HS-5 (cell line): ENCODE measurements at regions not wholly inside any gene's neighbourhood (a gene's known extent, or its start where the extent isn't known, plus 50 kb on each side); places are given as distances from the start of the nearest gene placed in this dataset.
A peak's percentile ranks its signal among the peaks of the same experiment; 100 is the strongest.
"Not testable (repeated sequence)": the region's sequence is repeated elsewhere in the genome, so short reads cannot be mapped to it uniquely, and the experiment has no call there.

Experiments used
- DNase-seq: peaks from one replicate; pipeline ENCODE4 v3.0.0-alpha.2; 2012; ENCODE audit warnings: low read depth

GRCh38 chr3:35275768-35276167 is 363.6 kb upstream of the ARPP21 start:
- no peak for DNase-seq

- no peak for DNase-seq
Observed at GRCh38 chr3:35276568-35276967, 362.8 kb upstream of the ARPP21 start.

GRCh38 chr3:35291471-35292236 is 347.7 kb upstream of the ARPP21 start:
- DNase-seq = no peak

GRCh38 chr3:35292568-35292967 is 346.8 kb upstream of the ARPP21 start:
- no peak for DNase-seq

DNA sequence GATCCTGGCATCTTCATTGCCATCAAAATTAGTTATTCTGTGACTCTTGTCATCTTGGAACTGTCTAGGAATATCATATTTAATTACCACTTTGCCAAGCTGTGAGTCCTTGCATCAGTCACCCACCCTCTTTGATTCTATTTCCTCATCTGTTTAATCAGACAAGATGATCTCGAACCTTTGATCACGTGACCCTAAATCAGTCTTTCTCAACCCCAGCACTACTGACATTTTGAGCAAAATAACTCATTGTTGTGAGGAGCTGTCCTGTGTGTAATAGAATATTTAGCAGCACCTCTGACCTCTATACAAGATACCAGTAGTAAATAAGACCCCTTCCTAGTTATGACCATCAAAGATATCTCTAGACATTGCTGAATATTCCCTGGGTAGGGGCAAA is 343.4 kb upstream of the ARPP21 start:
- DNase-seq = no peak

DNA sequence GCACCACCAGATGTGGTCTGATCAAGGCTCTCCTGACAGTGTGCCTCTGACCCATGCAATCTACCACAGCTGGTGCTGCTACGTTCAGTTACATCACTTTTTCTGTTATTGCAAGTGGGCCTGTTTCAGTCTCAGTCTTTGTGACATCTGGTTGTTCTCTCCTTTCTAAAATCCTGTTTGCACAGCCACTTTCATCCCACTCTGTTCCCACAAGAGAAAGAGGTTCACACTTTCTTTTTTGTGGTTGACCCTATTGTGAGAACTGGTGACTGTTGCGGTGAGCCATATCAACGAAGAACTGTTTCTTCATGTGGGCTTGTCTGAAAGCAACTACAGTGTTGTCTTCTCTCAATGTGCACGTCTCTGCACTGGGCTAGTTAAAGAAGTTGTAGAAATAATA is 342.8 kb upstream of the ARPP21 start:
- DNase-seq = no peak

DNA sequence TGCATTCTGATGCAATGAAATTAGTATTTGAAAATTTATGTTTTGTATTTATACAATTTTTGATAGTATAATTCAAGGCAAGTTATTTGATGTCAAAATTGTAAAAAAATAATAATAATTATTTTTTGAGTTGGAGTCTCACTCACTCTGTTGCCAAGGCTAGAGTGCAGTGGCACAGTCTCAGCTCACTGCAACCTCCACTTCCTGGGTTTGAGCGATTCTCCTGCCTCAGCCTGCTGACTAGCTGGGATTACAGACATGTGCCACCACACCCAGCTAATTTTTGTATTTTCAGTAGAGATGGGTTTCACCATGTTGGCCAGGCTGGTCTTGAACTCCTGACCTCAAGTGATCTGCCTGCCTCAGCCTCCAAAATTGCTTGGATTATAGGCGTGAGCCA is 342.4 kb upstream of the ARPP21 start:
- not testable (repeated sequence) for DNase-seq

- DNase-seq = no peak
Observed at GRCh38 chr3:35305406-35305805, 333.9 kb upstream of the ARPP21 start.

- DNase-seq = no peak
Observed at GRCh38 chr3:35307296-35307695, 332.0 kb upstream of the ARPP21 start.

DNA sequence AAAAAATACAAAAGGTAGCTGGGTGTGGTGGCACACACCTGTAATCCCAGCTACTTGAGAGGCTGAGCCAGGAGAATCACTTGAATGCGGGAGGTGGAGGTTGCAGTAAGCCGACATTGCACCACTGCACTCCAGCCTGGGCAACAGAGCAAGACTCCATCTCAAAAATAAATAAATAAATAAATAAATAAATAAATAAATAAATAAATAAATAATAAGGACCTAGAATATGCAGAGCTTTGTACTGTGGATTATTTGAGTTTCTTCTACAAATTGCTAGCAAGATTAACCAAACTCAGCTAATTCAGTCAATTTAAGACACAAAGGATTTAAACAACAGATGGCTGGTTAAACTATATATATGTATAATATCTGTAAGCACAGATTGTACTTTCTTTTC is 322.5 kb upstream of the ARPP21 start:
- not testable (repeated sequence) for DNase-seq

DNA sequence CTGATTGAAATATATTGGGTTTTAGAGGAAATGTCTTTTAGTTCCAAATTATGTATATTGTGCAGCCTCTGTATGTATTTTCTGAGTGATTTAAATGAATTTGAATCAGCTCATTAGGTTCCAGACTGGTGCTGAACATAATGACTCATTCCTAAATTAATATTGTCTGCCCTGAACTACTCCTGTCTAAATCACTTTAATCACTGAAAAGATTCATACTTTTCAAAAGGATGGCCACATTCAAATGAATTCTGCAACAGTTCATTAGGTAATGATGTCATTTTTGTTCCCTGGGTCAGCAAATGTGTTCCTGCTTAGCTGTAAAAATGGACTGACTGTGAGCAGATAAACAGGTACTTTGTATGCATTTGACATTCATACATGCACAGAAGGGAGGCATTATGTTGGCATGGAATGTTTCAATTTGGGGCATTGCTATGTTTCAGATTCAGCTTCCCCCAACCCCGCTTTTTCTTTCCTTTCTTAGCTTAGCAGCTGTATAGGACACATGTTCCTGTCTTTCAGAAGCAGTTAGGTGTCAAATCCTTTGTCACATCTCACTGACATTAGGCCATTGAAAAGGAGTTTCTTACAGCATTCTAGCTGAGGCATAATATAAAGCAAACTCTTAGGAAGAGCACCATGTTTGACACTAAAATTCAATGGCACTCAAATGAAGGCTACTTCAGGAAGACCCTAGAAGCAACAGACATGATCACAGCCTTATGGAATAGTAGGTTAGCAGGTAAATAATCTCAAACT is 318.5 kb upstream of the ARPP21 start:
- no peak for DNase-seq

DNA sequence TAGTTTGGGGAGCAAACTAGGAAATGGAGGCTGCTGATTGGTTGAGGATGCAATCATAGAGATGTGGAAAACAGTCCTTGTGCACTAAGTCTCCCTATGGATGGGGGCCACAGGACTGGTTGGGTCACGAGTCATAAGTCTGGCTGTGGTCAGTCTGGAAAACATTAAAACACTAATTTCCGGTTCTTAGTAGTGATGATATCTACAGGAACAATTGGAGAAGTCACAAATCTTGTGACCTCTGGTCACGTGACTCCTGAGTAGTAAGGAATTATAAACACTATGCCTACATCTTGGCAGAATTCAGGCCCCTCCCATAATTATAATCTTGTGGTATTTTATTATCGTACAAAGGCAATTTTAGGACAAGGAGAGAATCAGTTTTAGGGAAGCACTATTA is 317.3 kb upstream of the ARPP21 start:
- DNase-seq = peak; percentile 20

GRCh38 chr3:35335703-35336102 is 303.6 kb upstream of the ARPP21 start:
- peak; percentile 25 for DNase-seq

GRCh38 chr3:35336601-35337000 is 302.7 kb upstream of the ARPP21 start:
- DNase-seq = no peak

DNA sequence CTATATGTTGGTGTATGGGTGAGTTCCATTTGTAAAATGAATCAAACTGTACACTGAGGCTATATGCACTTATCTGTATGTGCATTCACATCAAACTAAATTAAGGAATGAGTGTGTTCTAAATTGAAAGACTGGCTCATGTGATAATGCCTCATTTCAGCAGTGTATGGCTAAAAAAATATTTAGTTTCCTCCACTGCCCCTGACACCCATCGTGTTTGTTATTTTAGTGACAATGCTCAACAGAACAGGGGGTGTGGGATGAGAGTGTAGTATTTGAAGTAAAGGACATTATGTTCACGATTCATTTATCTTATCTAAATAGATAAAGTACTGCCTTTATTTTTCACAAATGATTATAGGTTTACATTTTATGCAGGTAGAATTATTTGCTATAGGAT is 301.1 kb upstream of the ARPP21 start:
- DNase-seq = no peak

DNA sequence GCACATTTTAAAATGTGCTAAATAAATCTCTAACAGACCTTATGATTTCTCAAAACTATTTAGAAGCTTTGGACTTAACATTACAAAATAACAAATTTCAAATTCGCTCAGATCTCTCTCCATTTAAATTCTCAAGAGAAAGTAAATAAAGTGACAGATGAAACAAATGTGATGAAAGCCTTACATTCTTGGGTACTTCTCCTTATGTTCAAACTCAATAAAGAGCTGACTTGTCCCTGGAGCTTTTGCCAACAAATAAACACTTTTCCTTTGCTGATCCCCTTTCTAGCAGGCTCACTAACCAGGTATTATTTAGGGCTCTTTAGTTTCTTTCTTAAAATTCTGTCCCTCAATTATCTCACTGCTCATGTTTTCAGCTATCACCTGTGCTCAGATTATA is 259.1 kb upstream of the ARPP21 start:
- DNase-seq = no peak

DNA sequence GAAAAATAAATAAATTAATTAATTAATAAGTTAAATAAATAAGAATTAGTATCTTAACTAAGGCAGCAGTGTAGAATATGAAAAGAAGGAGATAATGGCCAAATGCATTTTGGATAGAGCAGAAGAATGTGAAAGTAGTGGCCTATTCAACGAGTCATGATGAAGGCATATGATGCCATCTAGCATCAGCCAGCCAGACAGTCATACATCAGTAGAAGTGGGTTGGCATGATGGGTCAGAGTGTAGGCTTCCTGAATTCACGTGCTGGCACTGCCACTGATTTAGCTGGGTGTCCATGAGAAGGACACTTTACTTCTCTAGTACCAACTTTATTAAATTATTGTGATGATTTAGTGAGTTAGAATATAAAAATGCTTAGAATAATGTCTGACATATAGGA is 256.1 kb upstream of the ARPP21 start:
- no peak for DNase-seq

GRCh38 chr3:35383719-35384555 is 255.4 kb upstream of the ARPP21 start:
- peak; percentile 18 for DNase-seq

GRCh38 chr3:35385271-35385670 is 254.1 kb upstream of the ARPP21 start:
- no peak for DNase-seq

DNA sequence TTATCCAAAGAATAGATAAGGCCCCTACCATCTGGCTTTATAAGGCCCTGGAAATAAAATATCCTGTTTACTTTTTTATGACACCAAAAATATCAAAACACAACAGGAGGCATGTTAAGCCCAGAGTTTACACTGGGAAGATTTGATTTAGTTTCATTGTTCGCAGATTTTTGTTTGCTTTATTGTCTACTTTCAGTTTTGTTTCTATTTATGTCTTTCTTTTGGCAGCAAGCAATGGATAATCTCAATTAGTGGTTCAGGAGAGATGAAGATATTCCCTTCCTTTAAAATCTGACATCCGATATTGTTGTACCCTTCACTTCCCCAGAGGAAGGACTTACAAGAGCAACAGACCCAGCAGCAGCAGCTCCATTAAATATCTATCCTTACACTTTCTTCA is 249.4 kb upstream of the ARPP21 start:
- DNase-seq = no peak

DNA sequence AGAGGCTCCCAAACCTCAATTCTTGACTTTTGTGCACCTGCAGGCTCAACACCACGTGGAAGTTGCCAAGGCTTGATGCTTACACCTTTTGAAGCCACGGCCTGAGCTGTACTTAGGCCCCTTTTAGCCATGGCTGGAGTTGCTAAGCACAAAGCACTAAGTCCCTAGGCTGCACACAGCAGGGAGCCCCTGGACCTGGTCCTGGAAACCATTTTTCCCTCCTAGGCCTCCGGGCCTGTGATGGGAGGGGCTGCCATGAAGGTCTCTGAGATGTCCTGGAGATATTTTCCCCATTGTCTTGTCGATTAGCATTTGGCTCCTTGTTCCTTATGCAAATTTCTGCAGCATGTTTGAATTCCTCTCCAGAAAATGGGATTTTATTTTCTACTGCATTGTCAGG is 247.1 kb upstream of the ARPP21 start:
- no peak for DNase-seq

DNA sequence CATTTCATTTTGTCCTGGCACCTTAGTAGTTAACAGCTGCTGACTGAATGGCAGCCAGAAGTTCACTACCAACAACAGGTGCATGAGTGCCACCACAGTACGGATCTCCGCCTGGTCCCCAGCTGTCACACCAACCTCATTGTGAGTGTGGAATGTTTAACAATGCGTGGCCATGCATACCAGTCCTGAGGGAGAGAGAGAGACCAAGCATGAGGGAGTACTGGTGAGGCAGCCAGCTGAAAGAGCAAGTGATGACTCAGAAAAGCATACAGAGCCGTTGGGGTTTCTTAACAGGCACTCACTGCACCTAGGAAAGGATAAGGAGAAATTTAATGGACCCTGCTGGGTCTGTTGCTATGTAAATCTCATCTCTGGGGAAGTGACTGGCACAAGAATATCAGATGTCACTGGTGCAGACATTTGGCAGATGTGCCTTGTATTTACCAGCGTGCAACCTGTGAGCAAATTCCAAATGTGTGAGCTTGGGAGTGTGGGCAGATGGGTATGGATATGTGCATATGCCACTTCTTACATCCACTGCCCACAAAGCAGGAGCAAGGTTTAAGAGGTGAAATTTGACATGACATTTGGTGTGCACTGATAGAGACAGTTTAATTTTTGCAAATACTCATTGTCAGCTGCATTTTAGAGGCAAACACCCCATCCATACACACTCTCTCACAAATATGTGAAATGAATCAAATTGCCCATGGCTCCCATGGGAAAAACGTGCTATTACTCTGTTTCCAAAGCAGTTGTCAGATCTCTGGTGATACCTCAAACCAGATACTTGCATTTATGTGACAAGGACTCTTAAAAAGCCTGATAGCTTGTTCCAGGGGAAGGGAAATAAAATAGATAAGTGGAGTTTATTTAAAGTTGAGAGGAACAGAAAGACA is 245.2 kb upstream of the ARPP21 start:
- DNase-seq = no peak
